22Rv1 (cell line): ENCODE measurements at regions not wholly inside any gene's neighbourhood (a gene's known extent, or its start where the extent isn't known, plus 50 kb on each side); places are given as distances from the start of the nearest gene placed in this dataset.

Experiments used
- ZFX ChIP-seq: fragments of 450-650 bp; IDR thresholded peaks from 2 replicates; pipeline ENCODE4 v1.6.1; 2017; ENCODE audit warnings: antibody characterized with exemption, borderline replicate concordance
- TF ChIP-seq, protein P1 (sequence below): fragments of 450-650 bp; IDR thresholded peaks from 2 replicates; pipeline ENCODE4 v1.5.1; 2017; ENCODE audit warnings: mild to moderate bottlenecking

DNA sequence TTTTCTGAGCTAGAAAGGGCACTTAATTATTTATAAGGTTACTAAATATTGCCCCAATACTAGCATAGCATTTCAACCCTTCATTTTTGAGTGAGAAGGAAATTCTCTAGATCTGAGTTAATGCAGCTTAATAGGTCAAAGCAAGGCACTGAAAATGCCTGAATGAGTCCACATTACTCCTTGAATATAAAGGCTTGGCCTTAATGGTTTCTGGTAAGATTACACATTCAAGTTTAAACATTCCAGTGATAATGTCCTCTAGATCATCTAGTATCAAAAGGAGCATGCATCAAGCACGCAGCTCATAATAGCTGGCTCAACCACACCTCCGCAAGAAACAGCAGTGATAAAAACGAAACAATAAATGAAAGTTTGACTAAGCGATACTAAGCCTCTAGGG lies 87.5 kb downstream of the SPANXN3 start:
- TF ChIP-seq, protein P1, sequence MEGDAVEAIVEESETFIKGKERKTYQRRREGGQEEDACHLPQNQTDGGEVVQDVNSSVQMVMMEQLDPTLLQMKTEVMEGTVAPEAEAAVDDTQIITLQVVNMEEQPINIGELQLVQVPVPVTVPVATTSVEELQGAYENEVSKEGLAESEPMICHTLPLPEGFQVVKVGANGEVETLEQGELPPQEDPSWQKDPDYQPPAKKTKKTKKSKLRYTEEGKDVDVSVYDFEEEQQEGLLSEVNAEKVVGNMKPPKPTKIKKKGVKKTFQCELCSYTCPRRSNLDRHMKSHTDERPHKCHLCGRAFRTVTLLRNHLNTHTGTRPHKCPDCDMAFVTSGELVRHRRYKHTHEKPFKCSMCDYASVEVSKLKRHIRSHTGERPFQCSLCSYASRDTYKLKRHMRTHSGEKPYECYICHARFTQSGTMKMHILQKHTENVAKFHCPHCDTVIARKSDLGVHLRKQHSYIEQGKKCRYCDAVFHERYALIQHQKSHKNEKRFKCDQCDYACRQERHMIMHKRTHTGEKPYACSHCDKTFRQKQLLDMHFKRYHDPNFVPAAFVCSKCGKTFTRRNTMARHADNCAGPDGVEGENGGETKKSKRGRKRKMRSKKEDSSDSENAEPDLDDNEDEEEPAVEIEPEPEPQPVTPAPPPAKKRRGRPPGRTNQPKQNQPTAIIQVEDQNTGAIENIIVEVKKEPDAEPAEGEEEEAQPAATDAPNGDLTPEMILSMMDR, result no peak
- no peak for TF ChIP-seq ZFX
